SK-N-MC (cell line): ENCODE measurements at regions not wholly inside any gene's neighbourhood (a gene's known extent, or its start where the extent isn't known, plus 50 kb on each side); places are given as distances from the start of the nearest gene placed in this dataset.

Source experiments
- EZH2 ChIP-seq: fragments of 200-600 bp; sonication (generic); IDR thresholded peaks from one replicate; pipeline ENCODE4 v1.6.1; 2017; ENCODE audit warnings: antibody characterized with exemption
- FOXP2 ChIP-seq: optimal IDR thresholded peaks from 2 replicates; pipeline ENCODE3; 2011; ENCODE audit warnings: mild to moderate bottlenecking, moderate library complexity; ENCODE audit not compliant: insufficient read depth; ENCODE audit errors: extremely low read length, control extremely low read depth
- POLR2AphosphoS5 ChIP-seq: IDR thresholded peaks from 2 replicates; pipeline ENCODE4 v1.6.1; 2012; ENCODE audit warnings: mild to moderate bottlenecking, low read depth, low read length, borderline replicate concordance

DNA sequence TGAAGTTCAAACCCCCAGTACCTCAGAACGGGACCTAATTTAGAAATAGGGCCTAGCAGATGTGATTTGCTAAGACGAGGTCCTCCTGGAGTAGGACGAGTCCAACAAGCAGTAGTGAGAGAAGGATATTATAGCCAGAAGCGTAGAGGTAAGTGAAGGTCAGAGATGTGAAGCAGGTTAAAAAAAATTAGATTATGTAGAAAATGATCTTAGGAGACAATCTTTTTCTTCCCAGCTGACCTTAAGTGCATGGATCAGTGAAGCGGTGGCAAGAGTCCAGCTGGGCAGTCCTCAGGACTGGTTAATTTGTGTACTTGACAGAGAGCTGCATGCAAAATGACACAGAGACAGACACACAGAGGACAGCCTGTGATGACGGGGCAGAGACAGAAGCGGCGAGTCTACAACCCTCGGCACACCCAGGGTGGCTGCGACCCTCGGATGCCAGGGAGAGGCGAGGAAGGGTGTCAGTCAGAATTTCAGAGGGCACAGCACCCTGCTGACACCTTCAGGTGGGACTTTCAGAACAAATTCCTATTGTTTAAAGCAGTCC, 131.4 kb upstream of the IRX4 start:
- TF ChIP-seq FOXP2, result no peak
- no peak for TF ChIP-seq EZH2
- no peak for TF ChIP-seq POLR2AphosphoS5
